ENCODE measurements at regions not wholly inside any gene's neighbourhood (a gene's known extent, or its start where the extent isn't known, plus 50 kb on each side); places are given as distances from the start of the nearest gene placed in this dataset.

- no peak overlapping the region for H3K4me3 ChIP-seq (ENCODE audit: low read depth, low read length)
- H3K27ac ChIP-seq (ENCODE audit: extremely low read depth, low read depth, low read length) = no peak overlapping the region
- POLR2A ChIA-PET = no interaction called here
- H3K36me3 ChIP-seq (ENCODE audit: control insufficient read depth in 2 of 2, insufficient read depth in 1 of 2, low read length in 2 of 2) = no peaks in the 10 kb centered on the region
- TF ChIP-seq KLF16 (tag by site-specific recombination; IDR thresholded peaks at IDR 0.05) (no peak), GLI4 (tag by site-specific recombination; IDR thresholded peaks at IDR 0.05) (no peak), ZNF184 (tag by site-specific recombination; IDR thresholded peaks at IDR 0.05) (no peak), FEZF1 (tag by site-specific recombination; IDR thresholded peaks at IDR 0.05) (no peak), ZNF768 (tag by site-specific recombination; IDR thresholded peaks at IDR 0.05) (no peak)
- TF ChIP-seq, protein P1, sequence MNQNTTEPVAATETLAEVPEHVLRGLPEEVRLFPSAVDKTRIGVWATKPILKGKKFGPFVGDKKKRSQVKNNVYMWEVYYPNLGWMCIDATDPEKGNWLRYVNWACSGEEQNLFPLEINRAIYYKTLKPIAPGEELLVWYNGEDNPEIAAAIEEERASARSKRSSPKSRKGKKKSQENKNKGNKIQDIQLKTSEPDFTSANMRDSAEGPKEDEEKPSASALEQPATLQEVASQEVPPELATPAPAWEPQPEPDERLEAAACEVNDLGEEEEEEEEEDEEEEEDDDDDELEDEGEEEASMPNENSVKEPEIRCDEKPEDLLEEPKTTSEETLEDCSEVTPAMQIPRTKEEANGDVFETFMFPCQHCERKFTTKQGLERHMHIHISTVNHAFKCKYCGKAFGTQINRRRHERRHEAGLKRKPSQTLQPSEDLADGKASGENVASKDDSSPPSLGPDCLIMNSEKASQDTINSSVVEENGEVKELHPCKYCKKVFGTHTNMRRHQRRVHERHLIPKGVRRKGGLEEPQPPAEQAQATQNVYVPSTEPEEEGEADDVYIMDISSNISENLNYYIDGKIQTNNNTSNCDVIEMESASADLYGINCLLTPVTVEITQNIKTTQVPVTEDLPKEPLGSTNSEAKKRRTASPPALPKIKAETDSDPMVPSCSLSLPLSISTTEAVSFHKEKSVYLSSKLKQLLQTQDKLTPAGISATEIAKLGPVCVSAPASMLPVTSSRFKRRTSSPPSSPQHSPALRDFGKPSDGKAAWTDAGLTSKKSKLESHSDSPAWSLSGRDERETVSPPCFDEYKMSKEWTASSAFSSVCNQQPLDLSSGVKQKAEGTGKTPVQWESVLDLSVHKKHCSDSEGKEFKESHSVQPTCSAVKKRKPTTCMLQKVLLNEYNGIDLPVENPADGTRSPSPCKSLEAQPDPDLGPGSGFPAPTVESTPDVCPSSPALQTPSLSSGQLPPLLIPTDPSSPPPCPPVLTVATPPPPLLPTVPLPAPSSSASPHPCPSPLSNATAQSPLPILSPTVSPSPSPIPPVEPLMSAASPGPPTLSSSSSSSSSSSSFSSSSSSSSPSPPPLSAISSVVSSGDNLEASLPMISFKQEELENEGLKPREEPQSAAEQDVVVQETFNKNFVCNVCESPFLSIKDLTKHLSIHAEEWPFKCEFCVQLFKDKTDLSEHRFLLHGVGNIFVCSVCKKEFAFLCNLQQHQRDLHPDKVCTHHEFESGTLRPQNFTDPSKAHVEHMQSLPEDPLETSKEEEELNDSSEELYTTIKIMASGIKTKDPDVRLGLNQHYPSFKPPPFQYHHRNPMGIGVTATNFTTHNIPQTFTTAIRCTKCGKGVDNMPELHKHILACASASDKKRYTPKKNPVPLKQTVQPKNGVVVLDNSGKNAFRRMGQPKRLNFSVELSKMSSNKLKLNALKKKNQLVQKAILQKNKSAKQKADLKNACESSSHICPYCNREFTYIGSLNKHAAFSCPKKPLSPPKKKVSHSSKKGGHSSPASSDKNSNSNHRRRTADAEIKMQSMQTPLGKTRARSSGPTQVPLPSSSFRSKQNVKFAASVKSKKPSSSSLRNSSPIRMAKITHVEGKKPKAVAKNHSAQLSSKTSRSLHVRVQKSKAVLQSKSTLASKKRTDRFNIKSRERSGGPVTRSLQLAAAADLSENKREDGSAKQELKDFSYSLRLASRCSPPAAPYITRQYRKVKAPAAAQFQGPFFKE (tag by site-specific recombination; IDR thresholded peaks at IDR 0.05; ENCODE audit: borderline replicate concordance) = no peak
- no peaks in the 10 kb centered on the region for H3K4me1 ChIP-seq (ENCODE audit: control insufficient read depth, insufficient read depth, low read length)
- CTCF ChIA-PET = interaction anchor here (0.6 kb wide), 1 partner anchor 369 kb away, joined by 3 read pairs; no protein-coding TSS in a partner anchor
- no peaks in the 10 kb centered on the region for H3K9me3 ChIP-seq (ENCODE audit: control insufficient read depth, insufficient read depth, low read depth, low read length)
These were observed 149.1 kb downstream of the NUFIP1 start for GRCh38 chr13:44840131-44840530.

DNA sequence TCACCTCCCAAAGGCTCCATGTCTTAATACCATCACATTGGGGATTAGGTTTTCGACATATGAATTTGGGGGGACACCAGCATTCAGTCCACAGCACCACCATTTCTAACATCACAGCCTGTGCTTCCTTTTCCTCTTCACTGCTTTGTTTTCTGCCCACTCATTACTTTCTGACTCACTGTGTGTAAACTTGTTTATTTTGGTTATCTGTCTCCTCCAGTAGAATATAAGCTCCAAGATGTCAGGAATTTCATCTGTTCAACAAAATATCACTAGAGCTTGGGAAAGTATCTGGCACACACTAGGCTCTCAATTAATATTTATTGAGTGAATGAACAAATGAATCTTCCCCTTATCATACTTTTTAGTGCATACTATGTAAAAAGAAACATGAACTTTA, 152.0 kb downstream of the NUFIP1 start:
- no peak overlapping the region for H3K4me3 ChIP-seq (ENCODE audit: low read depth, low read length)
- POLR2A ChIA-PET = no interaction called here
- no peaks in the 10 kb centered on the region for H3K36me3 ChIP-seq (ENCODE audit: control insufficient read depth in 2 of 2, insufficient read depth in 1 of 2, low read length in 2 of 2)
- no peak overlapping the region for H3K27ac ChIP-seq (ENCODE audit: extremely low read depth, low read depth, low read length)
- TF ChIP-seq ZFHX2 (tag by site-specific recombination; conservative IDR thresholded peaks at IDR 0.05) (peak; percentile 18; the same call in 1 of the 2 replicates), ZFP37 (tag by site-specific recombination; IDR thresholded peaks at IDR 0.05) (no peak)
- H3K9me3 ChIP-seq (ENCODE audit: control insufficient read depth, insufficient read depth, low read depth, low read length) = no peaks in the 10 kb centered on the region
- CTCF ChIA-PET = interaction anchor here (0.6 kb wide), 1 partner anchor 929 kb away, joined by 3 read pairs; no protein-coding TSS in a partner anchor
- H3K4me1 ChIP-seq (ENCODE audit: control insufficient read depth, insufficient read depth, low read length) = no peaks in the 10 kb centered on the region

DNA sequence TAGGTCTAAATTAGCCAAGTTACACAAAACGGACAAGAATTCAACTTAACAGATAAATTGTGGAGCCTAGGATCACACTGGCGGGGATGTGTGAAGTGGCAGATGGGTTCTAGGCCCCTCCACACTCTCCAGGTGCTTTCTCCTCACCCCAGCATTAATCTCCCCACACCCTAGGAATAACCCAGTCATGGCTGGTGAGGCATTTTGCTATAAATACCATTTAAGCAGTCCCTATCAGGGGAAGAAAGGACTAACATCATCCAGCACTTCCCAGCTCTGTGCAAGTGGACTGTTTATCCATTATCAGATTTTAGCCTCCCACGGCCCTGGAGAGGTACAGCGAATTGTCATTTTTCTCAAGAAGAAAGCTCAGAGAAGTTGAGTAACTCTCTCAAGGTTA, 154.9 kb downstream of the NUFIP1 start:
- CTCF ChIA-PET = no interaction called here
- Histone ChIP-seq H3K36me3 (ENCODE audit: control insufficient read depth in 2 of 2, insufficient read depth in 1 of 2, low read length in 2 of 2) (no peaks in the 10 kb centered on the region), H3K4me1 (ENCODE audit: control insufficient read depth, insufficient read depth, low read length) (no peaks in the 10 kb centered on the region), H3K9me3 (ENCODE audit: control insufficient read depth, insufficient read depth, low read depth, low read length) (no peaks in the 10 kb centered on the region), H3K4me3 (ENCODE audit: low read depth, low read length) (no peak overlapping the region), H3K27ac (ENCODE audit: extremely low read depth, low read depth, low read length) (no peak overlapping the region)
- no peak for TF ChIP-seq ZNF324 (tag by site-specific recombination; IDR thresholded peaks at IDR 0.05)
- TF ChIP-seq, protein P2, sequence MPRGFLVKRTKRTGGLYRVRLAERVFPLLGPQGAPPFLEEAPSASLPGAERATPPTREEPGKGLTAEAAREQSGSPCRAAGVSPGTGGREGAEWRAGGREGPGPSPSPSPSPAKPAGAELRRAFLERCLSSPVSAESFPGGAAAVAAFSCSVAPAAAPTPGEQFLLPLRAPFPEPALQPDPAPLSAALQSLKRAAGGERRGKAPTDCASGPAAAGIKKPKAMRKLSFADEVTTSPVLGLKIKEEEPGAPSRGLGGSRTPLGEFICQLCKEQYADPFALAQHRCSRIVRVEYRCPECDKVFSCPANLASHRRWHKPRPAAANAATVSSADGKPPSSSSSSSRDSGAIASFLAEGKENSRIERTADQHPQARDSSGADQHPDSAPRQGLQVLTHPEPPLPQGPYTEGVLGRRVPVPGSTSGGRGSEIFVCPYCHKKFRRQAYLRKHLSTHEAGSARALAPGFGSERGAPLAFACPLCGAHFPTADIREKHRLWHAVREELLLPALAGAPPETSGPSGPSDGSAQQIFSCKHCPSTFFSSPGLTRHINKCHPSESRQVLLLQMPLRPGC (tag by site-specific recombination; IDR thresholded peaks at IDR 0.05) = no peak
- TF ChIP-seq, protein P3, sequence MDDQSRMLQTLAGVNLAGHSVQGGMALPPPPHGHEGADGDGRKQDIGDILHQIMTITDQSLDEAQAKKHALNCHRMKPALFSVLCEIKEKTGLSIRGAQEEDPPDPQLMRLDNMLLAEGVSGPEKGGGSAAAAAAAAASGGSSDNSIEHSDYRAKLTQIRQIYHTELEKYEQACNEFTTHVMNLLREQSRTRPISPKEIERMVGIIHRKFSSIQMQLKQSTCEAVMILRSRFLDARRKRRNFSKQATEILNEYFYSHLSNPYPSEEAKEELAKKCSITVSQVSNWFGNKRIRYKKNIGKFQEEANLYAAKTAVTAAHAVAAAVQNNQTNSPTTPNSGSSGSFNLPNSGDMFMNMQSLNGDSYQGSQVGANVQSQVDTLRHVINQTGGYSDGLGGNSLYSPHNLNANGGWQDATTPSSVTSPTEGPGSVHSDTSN (CRISPR knock-in tag; IDR thresholded peaks at IDR 0.05) = no peak
- POLR2A ChIA-PET = no interaction called here
